CD4-positive, alpha-beta T cell (primary cell): ENCODE measurements at regions not wholly inside any gene's neighbourhood (a gene's known extent, or its start where the extent isn't known, plus 50 kb on each side); places are given as distances from the start of the nearest gene placed in this dataset.

ENCODE experiments used
- ATAC-seq: fragments of 200-7000 bp; cut with Tn5 transposase; one replicate; pipeline ENCODE4 v1.10.0; 2022; ENCODE audit warnings: mild to moderate bottlenecking; ENCODE audit not compliant: poor library complexity
- CTCF ChIA-PET: fragments of 350-600 bp; sonication (Branson Sonifier 250); formaldehyde crosslinking; loops from one replicate; lab custom pipeline; 2021; ENCODE audit warnings: antibody characterized with exemption, inconsistent platforms; lab: Charles Lee
- POLR2A ChIA-PET: fragments of 350-600 bp; sonication (Branson Sonifier 250); formaldehyde crosslinking; loops from one replicate; lab custom pipeline; 2021; ENCODE audit warnings: antibody characterized with exemption, inconsistent platforms; lab: Charles Lee
- DNase-seq, 14 experiments: peaks; one replicate each; pipeline ENCODE4 v3.0.0-alpha.2; 2013 to 2020; ENCODE audit warnings: mixed read lengths in 2 of 14
- H3K27ac ChIP-seq, 2 donors: one replicate each; pipeline versions ENCODE4 v1.5.1 to v1.7.0; 2013; ENCODE audit warnings: low read length in 2 of 2, low read depth in 1 of 2, mild to moderate bottlenecking in 1 of 2
- H3K27me3 ChIP-seq, 2 experiments: 1 replicate in 1 of 2; 2 replicates in 1 of 2; pipeline versions ENCODE4 v1.6.1 to v1.7.0; 2013; ENCODE audit warnings: low read length in 2 of 2, control low read depth in 1 of 2, mild to moderate bottlenecking in 1 of 2, moderate library complexity in 1 of 2; ENCODE audit not compliant: insufficient read depth in 2 of 2, control insufficient read depth in 1 of 2
- H3K36me3 ChIP-seq: one replicate; pipeline ENCODE4 v1.6.1; 2013; ENCODE audit warnings: low read length, control low read depth; ENCODE audit not compliant: insufficient read depth
- H3K4me1 ChIP-seq: one replicate; pipeline ENCODE4 v1.6.1; 2013; ENCODE audit warnings: low read length, control low read depth; ENCODE audit not compliant: insufficient read depth
- H3K4me3 ChIP-seq: one replicate; pipeline ENCODE4 v1.5.1; 2013; ENCODE audit warnings: mild to moderate bottlenecking, low read length, moderate library complexity
- H3K9me3 ChIP-seq, 2 experiments: 1 replicate in 1 of 2; 2 replicates in 1 of 2; pipeline versions ENCODE4 v1.6.1 to v1.7.0; 2013; ENCODE audit warnings: low read length in 2 of 2, mild to moderate bottlenecking in 2 of 2, control low read depth in 1 of 2, moderate library complexity in 1 of 2; ENCODE audit not compliant: control insufficient read depth in 1 of 2, insufficient read depth in 1 of 2
- H3K27ac Mint-ChIP-seq: one replicate; pipeline ENCODE4 v1.8.0; 2020; ENCODE audit warnings: mixed read lengths
- H3K27me3 Mint-ChIP-seq: one replicate; pipeline ENCODE4 v1.8.0; 2021; ENCODE audit warnings: mixed read lengths
- H3K36me3 Mint-ChIP-seq: one replicate; pipeline ENCODE4 v1.8.0; 2021; ENCODE audit warnings: low read depth, mixed read lengths
- H3K4me1 Mint-ChIP-seq: one replicate; pipeline ENCODE4 v1.8.0; 2021; ENCODE audit warnings: low read depth, mixed read lengths
- H3K4me3 Mint-ChIP-seq: one replicate; pipeline ENCODE4 v1.8.0; 2020; ENCODE audit warnings: mild to moderate bottlenecking, mixed read lengths
- H3K9me3 Mint-ChIP-seq: one replicate; pipeline ENCODE4 v1.8.0; 2020; ENCODE audit warnings: mixed read lengths
- intact Hi-C, 2 experiments: fragments of 100-400 bp; cut with DNase I in 1 of 2; cut with micrococcal nuclease in 1 of 2; formaldehyde crosslinking; loops; one replicate each; pipeline versions ENCODE4 v1.15.1 to v1.9.0; 2023 to 2025; cut with DNase I, micrococcal nuclease
- TF ChIP-seq, protein P1 (sequence below): fragments of 200-600 bp; IDR thresholded peaks from one replicate; pipeline ENCODE4 v1.8.0; 2022; ENCODE audit warnings: antibody characterized with exemption, mild to moderate bottlenecking

GRCh38 chr6:4687656-4687988 lies 88.6 kb upstream of the CDYL start:
- Mint-ChIP-seq H3K36me3 (no peaks in the 10 kb centered on the region), H3K27ac (no peak overlapping the region), H3K27me3 (peaks cover 34% of the 10 kb centered on the region), H3K4me3 (no peak overlapping the region), H3K9me3 (peaks cover 5% of the 10 kb centered on the region), H3K4me1 (no peaks in the 10 kb centered on the region)
- ChIA-PET CTCF (no interaction called here), POLR2A (no interaction called here)
- Histone ChIP-seq H3K9me3 (peaks cover 0 to 8% of the 10 kb centered on the region in 2 experiments), H3K4me3 (no peak overlapping the region), H3K27me3 (peaks cover 0 to 3% of the 10 kb centered on the region in 2 experiments), H3K27ac (no peak overlapping the region), H3K36me3 (no peaks in the 10 kb centered on the region), H3K4me1 (no peaks in the 10 kb centered on the region)
- intact Hi-C loops = no loop called here
- TF ChIP-seq, protein P1, sequence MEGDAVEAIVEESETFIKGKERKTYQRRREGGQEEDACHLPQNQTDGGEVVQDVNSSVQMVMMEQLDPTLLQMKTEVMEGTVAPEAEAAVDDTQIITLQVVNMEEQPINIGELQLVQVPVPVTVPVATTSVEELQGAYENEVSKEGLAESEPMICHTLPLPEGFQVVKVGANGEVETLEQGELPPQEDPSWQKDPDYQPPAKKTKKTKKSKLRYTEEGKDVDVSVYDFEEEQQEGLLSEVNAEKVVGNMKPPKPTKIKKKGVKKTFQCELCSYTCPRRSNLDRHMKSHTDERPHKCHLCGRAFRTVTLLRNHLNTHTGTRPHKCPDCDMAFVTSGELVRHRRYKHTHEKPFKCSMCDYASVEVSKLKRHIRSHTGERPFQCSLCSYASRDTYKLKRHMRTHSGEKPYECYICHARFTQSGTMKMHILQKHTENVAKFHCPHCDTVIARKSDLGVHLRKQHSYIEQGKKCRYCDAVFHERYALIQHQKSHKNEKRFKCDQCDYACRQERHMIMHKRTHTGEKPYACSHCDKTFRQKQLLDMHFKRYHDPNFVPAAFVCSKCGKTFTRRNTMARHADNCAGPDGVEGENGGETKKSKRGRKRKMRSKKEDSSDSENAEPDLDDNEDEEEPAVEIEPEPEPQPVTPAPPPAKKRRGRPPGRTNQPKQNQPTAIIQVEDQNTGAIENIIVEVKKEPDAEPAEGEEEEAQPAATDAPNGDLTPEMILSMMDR = no peak
- DNase-seq (no peak), ATAC-seq (no peak)

DNA sequence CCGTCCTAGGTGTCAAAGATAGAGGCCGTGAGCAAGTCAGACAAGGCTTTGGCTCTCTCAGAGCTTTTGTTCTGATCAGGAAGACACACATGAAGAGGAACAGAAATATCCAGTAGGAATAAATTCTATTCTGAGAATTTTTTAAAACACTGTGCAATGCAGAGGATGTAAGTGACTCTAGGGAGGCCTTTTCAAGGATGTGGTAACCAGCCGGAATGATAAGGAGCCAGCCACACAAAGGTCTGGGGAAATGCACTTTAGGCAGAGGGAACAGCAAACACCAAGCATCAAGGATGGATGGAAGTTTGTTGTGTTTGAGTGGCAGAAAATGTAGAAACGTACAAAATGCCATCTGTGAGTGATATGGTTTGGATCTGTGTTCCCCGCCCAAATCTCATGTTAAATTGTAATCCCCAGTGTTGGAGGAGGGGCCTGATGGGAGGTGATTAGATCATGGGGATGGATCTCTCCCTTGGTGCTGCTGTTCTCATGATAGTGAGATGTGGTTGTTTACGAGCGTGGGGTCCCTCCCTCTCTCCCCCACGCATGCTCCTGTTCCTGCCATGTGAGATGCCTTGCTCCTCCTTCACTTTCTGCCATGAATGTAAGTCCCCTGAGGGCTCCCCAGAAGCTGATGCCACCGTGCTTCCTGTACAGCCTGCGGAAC lies 93.6 kb upstream of the CDYL start:
- DNase-seq (no peak), ATAC-seq (no peak)
- intact Hi-C loops = no loop called here
- Mint-ChIP-seq H3K4me3 (no peak overlapping the region), H3K27me3 (peaks cover 19% of the 10 kb centered on the region), H3K36me3 (no peaks in the 10 kb centered on the region), H3K27ac (no peak overlapping the region), H3K4me1 (no peaks in the 10 kb centered on the region), H3K9me3 (no peaks in the 10 kb centered on the region)
- Histone ChIP-seq H3K27me3 (peaks cover 0 to 3% of the 10 kb centered on the region in 2 experiments), H3K4me3 (no peak overlapping the region), H3K36me3 (no peaks in the 10 kb centered on the region), H3K9me3 (no peaks in the 10 kb centered on the region), H3K27ac (no peak overlapping the region), H3K4me1 (no peaks in the 10 kb centered on the region)
- CTCF ChIA-PET = no interaction called here
- TF ChIP-seq, protein P1 = no peak
- POLR2A ChIA-PET = no interaction called here

GRCh38 chr6:4678506-4679300 lies 97.5 kb upstream of the CDYL start:
- Mint-ChIP-seq H3K4me1 (no peaks in the 10 kb centered on the region), H3K36me3 (no peaks in the 10 kb centered on the region), H3K4me3 (no peak overlapping the region), H3K27ac (no peak overlapping the region), H3K9me3 (no peaks in the 10 kb centered on the region), H3K27me3 (peaks cover 10% of the 10 kb centered on the region)
- Histone ChIP-seq H3K4me1 (no peaks in the 10 kb centered on the region), H3K27ac (no peak overlapping the region), H3K36me3 (no peaks in the 10 kb centered on the region), H3K27me3 (peaks cover 0 to 3% of the 10 kb centered on the region in 2 experiments), H3K9me3 (no peaks in the 10 kb centered on the region), H3K4me3 (no peak overlapping the region)
- ATAC-seq (no peak), DNase-seq (no peak)
- TF ChIP-seq, protein P1 = no peak
- ChIA-PET CTCF (no interaction called here), POLR2A (no interaction called here)
- intact Hi-C loops = no loop called here
